Keratinocyte (primary cell): ENCODE measurements at regions not wholly inside any gene's neighbourhood (a gene's known extent, or its start where the extent isn't known, plus 50 kb on each side); places are given as distances from the start of the nearest gene placed in this dataset.

Experiments
- DNase-seq: peaks from one replicate; pipeline ENCODE4 v3.0.0-alpha.2; 2011; ENCODE audit warnings: low read depth, missing footprints, low spot score
- FAIRE-seq: peaks from 2 replicates; lab custom pipeline; 2011; peaks lifted over from hg19 to GRCh38; lab: Jason Lieb, UNC
- H2AFZ ChIP-seq: 2 replicates; pipeline ENCODE4 v1.6.0; 2012; ENCODE audit warnings: low read length, control low read depth, inconsistent platforms; ENCODE audit not compliant: control insufficient read depth
- H3K27ac ChIP-seq: 2 replicates; pipeline ENCODE4 v1.5.1; 2011; ENCODE audit warnings: low read length; ENCODE audit not compliant: control insufficient read depth, insufficient read depth
- H3K27me3 ChIP-seq: 3 replicates; pipeline ENCODE4 v1.6.0; 2011; ENCODE audit warnings: low read length; ENCODE audit not compliant: control insufficient read depth, insufficient read depth; ENCODE audit errors: extremely low read depth
- H3K36me3 ChIP-seq, 2 experiments: 2 replicates in 1 of 2; 3 replicates in 1 of 2; pipeline ENCODE4 v1.5.1; 2011; ENCODE audit warnings: low read length in 2 of 2, mild to moderate bottlenecking in 1 of 2; ENCODE audit not compliant: control insufficient read depth in 2 of 2, insufficient read depth in 2 of 2; ENCODE audit errors: extremely low read depth in 1 of 2
- H3K4me1 ChIP-seq: 3 replicates; pipeline ENCODE4 v1.5.1; 2011; ENCODE audit warnings: low read length; ENCODE audit not compliant: control insufficient read depth, insufficient read depth; ENCODE audit errors: extremely low read depth
- H3K4me2 ChIP-seq: 3 replicates; pipeline ENCODE4 v1.6.0; 2011; ENCODE audit warnings: low read depth, low read length; ENCODE audit not compliant: control insufficient read depth, insufficient read depth; ENCODE audit errors: extremely low read depth
- H3K4me3 ChIP-seq, 3 experiments: fragments of 200-600 bp in 1 of 3; sonication (generic) in 1 of 3; 2 replicates in 2 of 3; 3 replicates in 1 of 3; pipeline ENCODE4 v1.5.1; 2011 to 2016; ENCODE audit warnings: low read length in 3 of 3, mild to moderate bottlenecking in 3 of 3, control low read depth in 2 of 3, inconsistent platforms in 1 of 3, low read depth in 1 of 3, mixed read lengths in 1 of 3, mixed run types in 1 of 3, moderate library complexity in 1 of 3; ENCODE audit not compliant: control insufficient read depth in 2 of 3, insufficient read depth in 2 of 3; ENCODE audit errors: extremely low read depth in 1 of 3
- H3K79me2 ChIP-seq: 2 replicates; pipeline ENCODE4 v1.6.0; 2012; ENCODE audit warnings: low read length; ENCODE audit not compliant: control insufficient read depth, insufficient read depth
- H3K9ac ChIP-seq: 3 replicates; pipeline ENCODE4 v1.6.0; 2011; ENCODE audit warnings: low read length; ENCODE audit not compliant: control insufficient read depth, insufficient read depth; ENCODE audit errors: extremely low read depth
- H3K9me1 ChIP-seq: 3 replicates; pipeline ENCODE4 v1.6.0; 2011; ENCODE audit warnings: low read length; ENCODE audit not compliant: control insufficient read depth, insufficient read depth; ENCODE audit errors: extremely low read depth
- H3K9me3 ChIP-seq: 2 replicates; pipeline ENCODE4 v1.5.1; 2012; ENCODE audit warnings: low read depth, low read length; ENCODE audit not compliant: control insufficient read depth
- H4K20me1 ChIP-seq: 3 replicates; pipeline ENCODE4 v1.6.0; 2011; ENCODE audit warnings: low read length; ENCODE audit not compliant: control insufficient read depth, insufficient read depth; ENCODE audit errors: extremely low read depth
- CTCF ChIP-seq, 3 experiments: IDR thresholded peaks in 1 of 3; conservative IDR thresholded peaks in 1 of 3; optimal IDR thresholded peaks in 1 of 3; 2 replicates in 2 of 3; 3 replicates in 1 of 3; pipeline versions ENCODE3 to v1.5.1; 2011; ENCODE audit warnings: low read length in 3 of 3, mild to moderate bottlenecking in 3 of 3, moderate library complexity in 2 of 3, control low read depth in 1 of 3, inconsistent platforms in 1 of 3; ENCODE audit not compliant: insufficient read depth in 2 of 3; ENCODE audit errors: extremely low read depth in 1 of 3
- EZH2 ChIP-seq: IDR thresholded peaks from one replicate; pipeline ENCODE4 v1.6.1; 2012; ENCODE audit warnings: inconsistent platforms, mild to moderate bottlenecking, low read length, moderate library complexity
- dilution Hi-C: fragments of 300-500 bp; cut with MboI; formaldehyde crosslinking; loops from one replicate; pipeline ENCODE4 v1.7.0; 2020; ENCODE audit warnings: low sequenced_read_pairs; ENCODE audit not compliant: extremely low pct_ligation_motif_present

DNA sequence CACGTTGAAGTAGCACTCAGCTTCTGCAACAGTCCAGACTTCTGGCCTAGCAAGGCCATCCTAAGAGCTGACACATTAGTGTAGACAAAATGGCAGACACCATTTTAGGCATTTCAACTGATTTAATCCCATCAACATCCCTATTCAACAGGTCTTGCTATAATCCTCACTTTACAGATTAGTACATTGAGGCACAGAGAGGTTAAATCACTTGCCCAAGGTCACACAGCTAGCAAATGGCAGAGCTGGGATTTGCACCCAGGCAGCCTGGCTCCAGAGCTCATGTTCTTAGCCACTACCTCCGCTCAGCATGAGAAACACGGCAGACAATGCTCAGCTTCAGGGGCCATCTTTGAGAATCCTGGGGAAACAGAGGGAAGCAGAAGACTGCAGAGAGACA lies 107.9 kb upstream of the TRIM2 start:
- Histone ChIP-seq H2AFZ (no peak overlapping the region), H3K9ac (no peak overlapping the region), H3K27me3 (no peaks in the 10 kb centered on the region), H3K9me1 (no peaks in the 10 kb centered on the region), H3K9me3 (no peaks in the 10 kb centered on the region), H3K4me2 (no peak overlapping the region), H3K36me3 (no peaks in the 10 kb centered on the region), H3K79me2 (no peaks in the 10 kb centered on the region), H3K27ac (no peak overlapping the region), H3K4me3 (no peak overlapping the region), H4K20me1 (no peaks in the 10 kb centered on the region), H3K4me1 (no peaks in the 10 kb centered on the region)
- FAIRE-seq, result no peak
- dilution Hi-C loops, result no loop called here
- TF ChIP-seq CTCF (optimal IDR thresholded peaks at IDR 0.05 in 1 of 3, IDR thresholded peaks at IDR 0.05 in 1 of 3, conservative IDR thresholded peaks at IDR 0.05 in 1 of 3; ENCODE audit: extremely low read depth in 1 of 3, insufficient read depth in 2 of 3, low read length in 3 of 3), result no peak
- TF ChIP-seq EZH2, result no peak
- no peak for DNase-seq

GRCh38 chr4:153098427-153098826 lies 105.8 kb upstream of the TRIM2 start:
- H3K27ac ChIP-seq, result no peak overlapping the region
- no peaks in the 10 kb centered on the region for H4K20me1 ChIP-seq
- DNase-seq, result no peak
- dilution Hi-C loops, result no loop called here
- H3K79me2 ChIP-seq, result no peaks in the 10 kb centered on the region
- H3K9me1 ChIP-seq, result no peaks in the 10 kb centered on the region
- H3K4me3 ChIP-seq, result no peak overlapping the region
- no peak overlapping the region for H2AFZ ChIP-seq
- no peaks in the 10 kb centered on the region for H3K9me3 ChIP-seq
- no peaks in the 10 kb centered on the region for H3K4me1 ChIP-seq
- TF ChIP-seq EZH2, result no peak
- no peak for TF ChIP-seq CTCF (optimal IDR thresholded peaks at IDR 0.05 in 1 of 3, IDR thresholded peaks at IDR 0.05 in 1 of 3, conservative IDR thresholded peaks at IDR 0.05 in 1 of 3; ENCODE audit: extremely low read depth in 1 of 3, insufficient read depth in 2 of 3, low read length in 3 of 3)
- H3K9ac ChIP-seq, result no peak overlapping the region
- no peaks in the 10 kb centered on the region for H3K36me3 ChIP-seq
- no peak overlapping the region for H3K4me2 ChIP-seq
- no peaks in the 10 kb centered on the region for H3K27me3 ChIP-seq
- no peak for FAIRE-seq
